GM23338 (cell line): ENCODE measurements at regions not wholly inside any gene's neighbourhood (a gene's known extent, or its start where the extent isn't known, plus 50 kb on each side); places are given as distances from the start of the nearest gene placed in this dataset.

ENCODE experiments used
- CREB1 ChIP-seq: fragments of 250-450 bp; sonication (Bioruptor Pico); IDR thresholded peaks from 2 replicates; pipeline ENCODE4 v1.5.0; 2020; ENCODE audit warnings: low read depth, mild to moderate bottlenecking, moderate library complexity
- EZH2 ChIP-seq: fragments of 200-600 bp; sonication (generic); IDR thresholded peaks from one replicate; pipeline ENCODE4 v1.8.0; 2017; ENCODE audit warnings: antibody characterized with exemption, mild to moderate bottlenecking, low read depth; ENCODE audit not compliant: unreplicated experiment
- EZH2phosphoT487 ChIP-seq: fragments of 200-600 bp; sonication (generic); IDR thresholded peaks from one replicate; pipeline ENCODE4 v1.8.1; 2018; ENCODE audit warnings: antibody characterized with exemption; ENCODE audit not compliant: unreplicated experiment
- POLR2AphosphoS5 ChIP-seq: IDR thresholded peaks from 2 replicates; pipeline ENCODE4 v1.6.1; 2016; ENCODE audit warnings: antibody characterized with exemption, low read depth
- REST ChIP-seq: IDR thresholded peaks from one replicate; pipeline ENCODE4 v1.6.1; 2018; ENCODE audit warnings: antibody characterized with exemption; ENCODE audit not compliant: unreplicated experiment
- ZNF331 ChIP-seq: fragments of 250-450 bp; sonication (Bioruptor Pico); IDR thresholded peaks from 2 replicates; pipeline ENCODE4 v1.5.0; 2020; ENCODE audit warnings: low read depth, mild to moderate bottlenecking, moderate library complexity
- TF ChIP-seq, protein P1 (sequence below), 2 experiments: fragments of 200-600 bp in 1 of 2; sonication (generic) in 1 of 2; conservative IDR thresholded peaks; 2 replicates each; pipeline versions ENCODE4 v1.5.1 to v1.6.1; 2016 to 2017; ENCODE audit warnings: antibody characterized with exemption in 2 of 2, low read depth in 2 of 2, mild to moderate bottlenecking in 2 of 2, moderate library complexity in 1 of 2

DNA sequence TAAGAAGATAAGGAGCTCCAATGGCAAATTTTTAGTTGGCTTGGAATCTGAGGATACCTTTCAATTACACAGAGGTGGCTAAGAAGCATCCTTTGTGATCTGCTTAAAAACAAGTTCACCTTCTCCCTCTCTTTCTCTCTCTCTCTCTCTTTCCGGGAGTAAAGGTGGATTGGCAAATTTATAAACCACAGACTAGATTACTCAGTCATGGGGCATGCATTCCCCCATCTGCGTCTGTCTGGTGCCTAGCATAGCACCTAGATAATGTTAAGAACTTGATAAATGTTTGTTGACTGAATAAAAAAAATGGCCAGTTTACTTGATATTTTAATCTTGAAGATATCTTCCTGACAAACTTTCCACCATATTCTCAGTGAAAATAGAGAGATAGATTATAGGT lies 312.3 kb downstream of the CDC5L start:
- TF ChIP-seq REST (no peak), POLR2AphosphoS5 (no peak), CREB1 (no peak), EZH2 (no peak), EZH2phosphoT487 (no peak), ZNF331 (CRISPR knock-in tag) (no peak)
- TF ChIP-seq, protein P1, sequence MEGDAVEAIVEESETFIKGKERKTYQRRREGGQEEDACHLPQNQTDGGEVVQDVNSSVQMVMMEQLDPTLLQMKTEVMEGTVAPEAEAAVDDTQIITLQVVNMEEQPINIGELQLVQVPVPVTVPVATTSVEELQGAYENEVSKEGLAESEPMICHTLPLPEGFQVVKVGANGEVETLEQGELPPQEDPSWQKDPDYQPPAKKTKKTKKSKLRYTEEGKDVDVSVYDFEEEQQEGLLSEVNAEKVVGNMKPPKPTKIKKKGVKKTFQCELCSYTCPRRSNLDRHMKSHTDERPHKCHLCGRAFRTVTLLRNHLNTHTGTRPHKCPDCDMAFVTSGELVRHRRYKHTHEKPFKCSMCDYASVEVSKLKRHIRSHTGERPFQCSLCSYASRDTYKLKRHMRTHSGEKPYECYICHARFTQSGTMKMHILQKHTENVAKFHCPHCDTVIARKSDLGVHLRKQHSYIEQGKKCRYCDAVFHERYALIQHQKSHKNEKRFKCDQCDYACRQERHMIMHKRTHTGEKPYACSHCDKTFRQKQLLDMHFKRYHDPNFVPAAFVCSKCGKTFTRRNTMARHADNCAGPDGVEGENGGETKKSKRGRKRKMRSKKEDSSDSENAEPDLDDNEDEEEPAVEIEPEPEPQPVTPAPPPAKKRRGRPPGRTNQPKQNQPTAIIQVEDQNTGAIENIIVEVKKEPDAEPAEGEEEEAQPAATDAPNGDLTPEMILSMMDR (conservative IDR thresholded peaks at IDR 0.05; ENCODE audit: low read depth in 2 of 2): no peak
